A673 (cell line): ENCODE measurements at regions not wholly inside any gene's neighbourhood (a gene's known extent, or its start where the extent isn't known, plus 50 kb on each side); places are given as distances from the start of the nearest gene placed in this dataset.

Experiments used
- BruUV-seq: library from RNA; stranded (reverse); fragments of 400-500 nt; replicated peaks from 2 replicates; lab custom pipeline; 2021; lab: Mats Ljungman, UMichigan
- CTCF ChIA-PET: fragments of 300-600 bp; sonication (Branson Sonifier 250); formaldehyde crosslinking; loops from one replicate; lab custom pipeline; 2022; ENCODE audit warnings: antibody characterized with exemption; lab: Charles Lee
- POLR2A ChIA-PET: fragments of 300-600 bp; sonication (Branson Sonifier 250); formaldehyde crosslinking; loops from one replicate; lab custom pipeline; 2022; ENCODE audit warnings: antibody characterized with exemption; ENCODE audit not compliant: low non-redundant PET; lab: Charles Lee
- DNase-seq: peaks from one replicate; pipeline ENCODE4 v3.0.0-alpha.2; 2015; ENCODE audit warnings: low spot score
- H3K27ac ChIP-seq: fragments of 200-600 bp; sonication (generic); 2 replicates; pipeline ENCODE4 v1.5.1; 2016; ENCODE audit warnings: mixed run types, low read depth, mild to moderate bottlenecking, mixed read lengths, antibody characterized with exemption, low read length; ENCODE audit not compliant: poor library complexity, severe bottlenecking
- H3K27me3 ChIP-seq: fragments of 200-600 bp; sonication (generic); replicated peaks from 2 replicates; pipeline ENCODE4 v1.6.1; 2017; ENCODE audit warnings: mixed run types, low read depth, mild to moderate bottlenecking, mixed read lengths, antibody characterized with exemption, low read length; ENCODE audit not compliant: insufficient read depth, poor library complexity
- H3K36me3 ChIP-seq: fragments of 200-600 bp; sonication (generic); 2 replicates; pipeline ENCODE4 v1.6.1; 2016; ENCODE audit warnings: mixed run types, mild to moderate bottlenecking, mixed read lengths, antibody characterized with exemption, low read length; ENCODE audit not compliant: insufficient read depth, poor library complexity, severe bottlenecking
- H3K4me1 ChIP-seq: fragments of 200-600 bp; sonication (generic); 2 replicates; pipeline ENCODE4 v1.6.1; 2017; ENCODE audit warnings: mixed run types, mild to moderate bottlenecking, mixed read lengths, antibody characterized with exemption, low read length; ENCODE audit not compliant: insufficient read depth, poor library complexity, severe bottlenecking
- H3K4me3 ChIP-seq: fragments of 200-600 bp; sonication (generic); 2 replicates; pipeline ENCODE4 v1.5.1; 2016; ENCODE audit warnings: low read depth, mixed run types, mild to moderate bottlenecking, mixed read lengths, low read length; ENCODE audit not compliant: poor library complexity, severe bottlenecking
- H3K9me3 ChIP-seq: fragments of 200-600 bp; sonication (generic); 2 replicates; pipeline ENCODE4 v1.6.1; 2016; ENCODE audit warnings: mixed run types, low read depth, mild to moderate bottlenecking, mixed read lengths, antibody characterized with exemption, low read length; ENCODE audit not compliant: poor library complexity, severe bottlenecking
- CTCF ChIP-seq: fragments of 300-800, 200-600 bp; sonication (generic); conservative IDR thresholded peaks from 2 replicates; pipeline ENCODE4 v1.5.1; 2017; ENCODE audit warnings: low read depth, mild to moderate bottlenecking, antibody characterized with exemption, low read length, moderate library complexity, mixed read lengths
- EZH2 ChIP-seq: fragments of 200-600 bp; sonication (generic); IDR thresholded peaks from 2 replicates; pipeline ENCODE4 v1.6.1; 2017; ENCODE audit warnings: borderline replicate concordance, low read depth, mild to moderate bottlenecking, mixed read lengths, antibody characterized with exemption, low read length; ENCODE audit not compliant: poor library complexity, severe bottlenecking
- intact Hi-C: fragments of 100-400 bp; cut with micrococcal nuclease; formaldehyde crosslinking; loops from one replicate; pipeline ENCODE4 v1.10.0; 2022; ENCODE audit not compliant: unreplicated experiment

GRCh38 chr9:7690014-7690413, 109.6 kb downstream of the DMAC1 start:
- POLR2A ChIA-PET, result no interaction called here

GRCh38 chr9:7688626-7689025, 111.0 kb downstream of the DMAC1 start:
- H3K4me3 ChIP-seq, result no peak overlapping the region
- no peaks in the 10 kb centered on the region for H3K4me1 ChIP-seq
- no TSS peak for BruUV-seq
- ChIA-PET POLR2A (no interaction called here), CTCF (no interaction called here)
- H3K9me3 ChIP-seq, result no peaks in the 10 kb centered on the region
- no peak overlapping the region for H3K27ac ChIP-seq
- no peak for DNase-seq
- no peaks in the 10 kb centered on the region for H3K36me3 ChIP-seq
- no peak for TF ChIP-seq CTCF
- TF ChIP-seq EZH2, result no peak
- peaks cover 5% of the 10 kb centered on the region for H3K27me3 ChIP-seq
- intact Hi-C loops, result no loop called here

More at GRCh38 chr9:7690014-7690413, 109.6 kb downstream of the DMAC1 start:
- BruUV-seq, result no TSS peak
- DNase-seq, result no peak
- H3K27ac ChIP-seq, result no peak overlapping the region
- TF ChIP-seq EZH2 (no peak), CTCF (no peak)
- CTCF ChIA-PET, result no interaction called here
- intact Hi-C loops, result no loop called here
- H3K36me3 ChIP-seq, result no peaks in the 10 kb centered on the region
- peaks cover 5% of the 10 kb centered on the region for H3K27me3 ChIP-seq
- no peaks in the 10 kb centered on the region for H3K9me3 ChIP-seq
- H3K4me3 ChIP-seq, result no peak overlapping the region
- no peaks in the 10 kb centered on the region for H3K4me1 ChIP-seq

- no peak for DNase-seq
- H3K27ac ChIP-seq, result no peak overlapping the region
- H3K4me3 ChIP-seq, result no peak overlapping the region
- intact Hi-C loops, result no loop called here
- no TSS peak for BruUV-seq
- no peaks in the 10 kb centered on the region for H3K36me3 ChIP-seq
- no peak for TF ChIP-seq EZH2
- CTCF ChIA-PET, result no interaction called here
- POLR2A ChIA-PET, result no interaction called here
- no peaks in the 10 kb centered on the region for H3K27me3 ChIP-seq
- H3K4me1 ChIP-seq, result no peaks in the 10 kb centered on the region
- no peaks in the 10 kb centered on the region for H3K9me3 ChIP-seq
Measured at GRCh38 chr9:7676609-7677156, 122.9 kb downstream of the DMAC1 start.

GRCh38 chr9:7671847-7672246, 127.7 kb downstream of the DMAC1 start:
- Histone ChIP-seq H3K27ac (no peak overlapping the region), H3K4me3 (no peak overlapping the region), H3K4me1 (no peaks in the 10 kb centered on the region), H3K27me3 (peaks cover 5% of the 10 kb centered on the region), H3K9me3 (no peaks in the 10 kb centered on the region), H3K36me3 (no peaks in the 10 kb centered on the region)
- ChIA-PET POLR2A (no interaction called here), CTCF (no interaction called here)
- BruUV-seq, result no TSS peak
- intact Hi-C loops, result no loop called here
- TF ChIP-seq CTCF (no peak), EZH2 (no peak)
- DNase-seq, result no peak
